Adrenal gland (tissue), 9 donors: ENCODE measurements at regions not wholly inside any gene's neighbourhood (a gene's known extent, or its start where the extent isn't known, plus 50 kb on each side); places are given as distances from the start of the nearest gene placed in this dataset.

Experiments used
- DNase-seq, 7 donors: peaks; one replicate each; pipeline ENCODE4 v3.0.0-alpha.2; 2019 to 2020
- H3K27ac ChIP-seq, 5 donors: fragments of 200-600 bp; sonication (generic) in 4 of 5; 1 replicate in 3 of 5; 2 replicates in 2 of 5; pipeline versions ENCODE4 v1.5.1 to v1.8.0; 2016 to 2020; ENCODE audit warnings: mild to moderate bottlenecking in 1 of 5
- H3K27me3 ChIP-seq: fragments of 200-600 bp; 2 replicates; pipeline ENCODE4 v1.8.0; 2021
- H3K36me3 ChIP-seq, 2 donors: fragments of 200-600 bp; replicated peaks in 1 of 2; 1 replicate in 1 of 2; 2 replicates in 1 of 2; pipeline versions ENCODE4 v1.5.1 to v1.8.0; 2018 to 2022
- H3K4me1 ChIP-seq, 2 donors: fragments of 200-600 bp; replicated peaks in 1 of 2; 1 replicate in 1 of 2; 2 replicates in 1 of 2; pipeline versions ENCODE4 v1.5.1 to v1.8.0; 2018 to 2021
- H3K4me3 ChIP-seq, 4 donors: fragments of 200-600 bp; sonication (generic) in 3 of 4; one replicate each; pipeline ENCODE4 v1.5.1; 2016 to 2018
- H3K9me3 ChIP-seq, 3 donors: fragments of 200-600 bp; sonication (generic) in 1 of 3; replicated peaks in 1 of 3; 1 replicate in 2 of 3; 2 replicates in 1 of 3; pipeline versions ENCODE4 v1.5.1 to v1.8.0; 2016 to 2021
- POLR2A ChIP-seq, 2 donors: fragments of 450-650 bp; IDR thresholded peaks; one replicate each; pipeline ENCODE4 v1.6.1; 2017; ENCODE audit warnings: antibody characterized with exemption in 2 of 2, mild to moderate bottlenecking in 2 of 2, moderate library complexity in 1 of 2
- WGBS, 4 donors: extraction: QIAGEN DNeasy Blood & Tissue Kit in 2 of 4; methylation state at CpG; one replicate each; pipeline versions ENCODE4 v1.1.5 to v1.1.7; 2013 to 2017; 5-methylcytosine and 5-hydroxymethylcytosine counted together
- intact Hi-C, 2 donors: fragments of 100-400 bp; cut with DNase I; formaldehyde crosslinking; loops; one replicate each; pipeline versions ENCODE4 v1.14.1 to v1.15.0; 2022 to 2023
- TF ChIP-seq, protein P1 (sequence below), 6 experiments: fragments of 450-650 bp in 4 of 6; fragments of 200-600 bp in 2 of 6; sonication (generic) in 1 of 6; IDR thresholded peaks; 1 replicate in 5 of 6; 2 replicates in 1 of 6; pipeline versions ENCODE4 v1.5.1 to v1.8.0; 2016 to 2021; ENCODE audit warnings: antibody characterized with exemption in 6 of 6, mild to moderate bottlenecking in 2 of 6, moderate library complexity in 1 of 6
- donor health status: healthy with polysubstance abuse.
- donor health status: Bipolar disorder and iron deficiency.
- donor health status: DM: yes; HTN: yes; CAD: no.
- donor health status: DM: no; HTN: no; CAD: no.
- donor health status: DM: no; HTN: no; CAD: no.

DNA sequence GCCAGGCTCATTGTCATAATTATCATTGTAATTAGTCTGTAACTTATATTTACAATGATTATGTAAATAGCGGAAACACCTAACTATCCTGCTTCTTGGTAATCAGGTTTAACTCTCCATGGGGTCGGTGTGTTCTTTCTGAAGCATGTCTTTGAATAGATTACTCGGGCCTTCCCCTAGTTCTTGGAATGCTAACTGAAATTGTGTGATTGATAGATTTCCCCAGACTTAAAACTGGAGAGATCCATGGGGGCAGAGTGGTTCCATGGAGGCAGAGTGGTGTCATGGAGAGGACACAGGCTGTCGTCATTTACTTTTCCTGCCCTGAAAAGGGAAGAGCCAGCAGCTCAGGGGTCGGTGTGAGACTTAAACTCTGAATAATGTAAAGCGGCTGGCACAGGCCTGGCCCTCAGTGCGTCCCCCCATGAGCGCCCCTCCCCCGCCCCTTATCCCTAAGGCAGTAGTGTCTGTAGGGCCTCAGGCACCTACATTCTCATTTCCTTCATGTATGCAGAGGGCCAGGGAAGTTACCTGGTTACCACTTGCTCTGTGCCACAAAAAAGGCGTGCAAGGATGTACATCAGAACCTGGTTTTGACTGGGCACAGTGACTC is 225.1 kb downstream of the TM9SF2 start:
- 85 to 92% (median 85%) methylated on average over 6 to 10 of the region's 10 CpGs for WGBS, 4 donors
- DNase-seq: no peak
- no peak for TF ChIP-seq POLR2A (IDR thresholded peaks at IDR 0.05)
- Histone ChIP-seq H3K27me3 (no peaks in the 10 kb centered on the region), H3K4me3 (no peak overlapping the region), H3K36me3 (no peaks in the 10 kb centered on the region), H3K9me3 (no peaks in the 10 kb centered on the region), H3K4me1 (no peaks in the 10 kb centered on the region), H3K27ac (no peak overlapping the region)
- intact Hi-C loops: no loop called here

DNA sequence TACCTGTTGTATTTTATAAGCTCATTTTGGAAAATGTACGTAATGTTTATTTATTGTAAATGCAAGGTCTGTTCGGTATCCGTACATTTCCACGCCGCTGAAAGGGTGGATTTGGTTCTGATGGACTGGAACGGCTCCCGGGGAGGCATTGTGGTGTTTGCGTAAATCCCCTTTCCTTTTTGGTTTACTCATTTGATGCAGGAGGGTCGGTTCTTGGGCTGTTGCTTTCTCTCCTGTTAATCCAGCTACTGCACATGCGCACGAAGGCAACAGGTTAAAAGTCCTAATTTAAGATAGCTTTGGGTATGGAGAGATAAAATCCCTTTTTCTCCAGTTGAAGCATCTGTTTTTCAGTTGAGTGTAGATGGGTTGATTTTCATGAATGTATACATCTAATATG is 224.4 kb downstream of the TM9SF2 start:
- no peaks in the 10 kb centered on the region for H3K36me3 ChIP-seq
- no peak overlapping the region for H3K27ac ChIP-seq
- H3K9me3 ChIP-seq: no peaks in the 10 kb centered on the region
- intact Hi-C loops: no loop called here
- H3K4me1 ChIP-seq: no peaks in the 10 kb centered on the region
- no peak for TF ChIP-seq POLR2A (IDR thresholded peaks at IDR 0.05)
- TF ChIP-seq, protein P1, sequence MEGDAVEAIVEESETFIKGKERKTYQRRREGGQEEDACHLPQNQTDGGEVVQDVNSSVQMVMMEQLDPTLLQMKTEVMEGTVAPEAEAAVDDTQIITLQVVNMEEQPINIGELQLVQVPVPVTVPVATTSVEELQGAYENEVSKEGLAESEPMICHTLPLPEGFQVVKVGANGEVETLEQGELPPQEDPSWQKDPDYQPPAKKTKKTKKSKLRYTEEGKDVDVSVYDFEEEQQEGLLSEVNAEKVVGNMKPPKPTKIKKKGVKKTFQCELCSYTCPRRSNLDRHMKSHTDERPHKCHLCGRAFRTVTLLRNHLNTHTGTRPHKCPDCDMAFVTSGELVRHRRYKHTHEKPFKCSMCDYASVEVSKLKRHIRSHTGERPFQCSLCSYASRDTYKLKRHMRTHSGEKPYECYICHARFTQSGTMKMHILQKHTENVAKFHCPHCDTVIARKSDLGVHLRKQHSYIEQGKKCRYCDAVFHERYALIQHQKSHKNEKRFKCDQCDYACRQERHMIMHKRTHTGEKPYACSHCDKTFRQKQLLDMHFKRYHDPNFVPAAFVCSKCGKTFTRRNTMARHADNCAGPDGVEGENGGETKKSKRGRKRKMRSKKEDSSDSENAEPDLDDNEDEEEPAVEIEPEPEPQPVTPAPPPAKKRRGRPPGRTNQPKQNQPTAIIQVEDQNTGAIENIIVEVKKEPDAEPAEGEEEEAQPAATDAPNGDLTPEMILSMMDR (IDR thresholded peaks at IDR 0.05): no peak
- WGBS, 4 donors: 91 to 96% (median 92%) methylated on average over 11 of the region's 11 CpGs
- no peaks in the 10 kb centered on the region for H3K27me3 ChIP-seq
- no peak for DNase-seq
- no peak overlapping the region for H3K4me3 ChIP-seq

DNA sequence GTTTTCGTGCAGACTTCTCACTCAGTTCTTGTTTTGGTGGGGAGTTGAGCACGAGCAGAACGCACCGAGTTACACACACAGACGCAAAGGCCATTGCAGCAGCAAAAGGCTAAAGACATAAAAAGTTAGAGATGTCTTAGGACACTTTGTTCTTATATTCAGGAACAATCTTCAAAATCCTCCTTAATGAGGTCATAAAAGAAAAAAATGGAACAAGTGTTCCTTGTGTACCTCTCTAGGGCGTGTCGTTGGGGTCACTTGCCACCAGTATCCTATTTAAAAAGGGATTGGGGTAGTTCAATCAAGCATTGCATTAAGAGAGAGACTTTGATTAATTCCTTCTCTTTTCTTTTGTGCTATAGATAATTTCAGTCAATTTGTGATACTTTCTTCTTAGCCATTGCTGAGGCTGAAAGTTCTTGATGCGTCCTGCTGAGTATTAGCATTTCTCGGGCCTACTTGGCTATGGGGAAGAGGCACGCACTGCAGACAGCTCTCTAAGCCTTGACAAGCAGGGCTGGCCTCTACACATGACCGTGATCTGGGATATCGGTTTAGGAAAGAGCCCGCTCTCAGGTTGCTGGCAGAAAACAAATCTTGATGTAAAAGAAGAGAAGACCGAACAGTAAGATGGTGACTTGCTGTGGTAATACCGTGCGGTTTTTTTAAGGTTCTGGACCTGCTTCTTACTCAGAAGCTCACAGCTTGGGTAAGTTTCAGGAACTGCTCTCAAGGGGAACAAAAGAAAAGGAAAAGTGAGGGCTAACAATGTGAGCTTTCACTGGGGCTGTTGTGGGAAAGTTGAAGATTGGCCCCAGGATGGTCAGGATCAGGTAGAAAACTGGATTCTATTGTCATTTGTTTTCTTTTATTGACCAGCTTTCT is 223.6 kb downstream of the TM9SF2 start:
- Histone ChIP-seq H3K36me3 (no peaks in the 10 kb centered on the region), H3K27me3 (no peaks in the 10 kb centered on the region), H3K9me3 (no peaks in the 10 kb centered on the region), H3K4me1 (no peaks in the 10 kb centered on the region), H3K4me3 (no peak overlapping the region), H3K27ac (no peak overlapping the region)
- WGBS, 4 donors: 91 to 97% (median 94%) methylated on average over 16 of the region's 16 CpGs
- TF ChIP-seq, protein P1 (IDR thresholded peaks at IDR 0.05): no peak
- no peak for TF ChIP-seq POLR2A (IDR thresholded peaks at IDR 0.05)
- intact Hi-C loops: no loop called here
- no peak for DNase-seq

DNA sequence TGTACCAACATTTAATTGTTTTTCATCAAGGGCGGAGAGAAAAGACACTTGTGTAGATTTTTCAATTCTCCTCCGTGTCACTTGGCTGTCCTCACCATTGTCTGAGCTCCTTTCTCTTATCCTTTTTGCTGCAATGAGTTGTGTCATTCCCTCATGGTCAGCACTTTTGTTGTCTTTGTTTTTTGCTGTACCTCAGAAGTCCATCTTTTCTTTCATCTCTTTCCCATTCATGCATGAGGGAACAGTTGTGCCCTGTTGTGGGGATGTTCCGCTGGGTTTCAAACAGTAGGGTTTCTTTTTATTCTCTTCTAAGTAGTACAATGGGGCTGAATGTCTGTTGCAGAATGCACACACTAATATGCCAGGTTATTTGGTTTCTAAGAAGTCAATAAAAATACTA is 222.6 kb downstream of the TM9SF2 start:
- WGBS, 4 donors: 92 to 98% (median 94%) methylated on average over 3 of the region's 3 CpGs
- H3K4me1 ChIP-seq: no peaks in the 10 kb centered on the region
- no peak overlapping the region for H3K4me3 ChIP-seq
- no peak overlapping the region for H3K27ac ChIP-seq
- H3K9me3 ChIP-seq: no peaks in the 10 kb centered on the region
- no peak for DNase-seq
- intact Hi-C loops: no loop called here
- no peaks in the 10 kb centered on the region for H3K27me3 ChIP-seq
- no peak for TF ChIP-seq POLR2A (IDR thresholded peaks at IDR 0.05)
- TF ChIP-seq, protein P1 (IDR thresholded peaks at IDR 0.05): no peak
- no peaks in the 10 kb centered on the region for H3K36me3 ChIP-seq
